Stimulated activated CD4-positive, alpha-beta T cell treated with anti-CD3 and anti-CD28 coated beads, TNF-alpha, amount 100 ng/mL, for 1 hour (primary cell): ENCODE measurements at regions not wholly inside any gene's neighbourhood (a gene's known extent, or its start where the extent isn't known, plus 50 kb on each side); places are given as distances from the start of the nearest gene placed in this dataset.
"Not testable (repeated sequence)": the region's sequence is repeated elsewhere in the genome, so short reads cannot be mapped to it uniquely, and the experiment has no call there.

ENCODE experiments used
- DNase-seq, 3 donors: peaks; one replicate each; pipeline ENCODE4 v3.0.0-alpha.2; 2020; ENCODE audit warnings: low read depth in 3 of 3, low spot score in 1 of 3

- DNase-seq, result no peak
These were observed 72.6 kb downstream of the ISX start for GRCh38 chr22:35138521-35138920.

GRCh38 chr22:35140879-35141745 lies 75.2 kb downstream of the ISX start:
- DNase-seq, result no peak

- no peak for DNase-seq
These were observed 82.4 kb downstream of the ISX start for GRCh38 chr22:35148381-35148780.

- no peak for DNase-seq
These were observed 83.0 kb downstream of the ISX start for GRCh38 chr22:35148866-35149548.

- peak in 1 of 3 donors; percentile 43 for DNase-seq
These were observed 84.5 kb downstream of the ISX start for GRCh38 chr22:35150183-35151107.

GRCh38 chr22:35152316-35152715 lies 86.4 kb downstream of the ISX start:
- DNase-seq, result no peak

- no peak for DNase-seq
These were observed 89.0 kb downstream of the ISX start for GRCh38 chr22:35154937-35155387.

- DNase-seq, result no peak
These were observed 89.6 kb downstream of the ISX start for GRCh38 chr22:35155403-35156025.

GRCh38 chr22:35156945-35157344 lies 91.0 kb downstream of the ISX start:
- no peak for DNase-seq

- no peak for DNase-seq
These were observed 92.4 kb downstream of the ISX start for GRCh38 chr22:35158336-35158735.

GRCh38 chr22:35159343-35159742 lies 93.4 kb downstream of the ISX start:
- no peak for DNase-seq

GRCh38 chr22:35160268-35160667 lies 94.3 kb downstream of the ISX start:
- no peak for DNase-seq

- not testable (repeated sequence) for DNase-seq
These were observed 91.4 kb upstream of the HMGXB4 start for GRCh38 chr22:35165896-35166295.

- DNase-seq, result no peak
These were observed 86.3 kb upstream of the HMGXB4 start for GRCh38 chr22:35170716-35171697.

- DNase-seq, result no peak
These were observed 84.9 kb upstream of the HMGXB4 start for GRCh38 chr22:35172442-35172841.

GRCh38 chr22:35173655-35174054 lies 83.6 kb upstream of the HMGXB4 start:
- no peak for DNase-seq

GRCh38 chr22:35174401-35175038 lies 82.8 kb upstream of the HMGXB4 start:
- DNase-seq, result no peak

- no peak for DNase-seq
These were observed 81.9 kb upstream of the HMGXB4 start for GRCh38 chr22:35175392-35175791.

GRCh38 chr22:35177811-35178210 lies 79.5 kb upstream of the HMGXB4 start:
- no peak for DNase-seq
